GM23338 (cell line): ENCODE measurements at regions not wholly inside any gene's neighbourhood (a gene's known extent, or its start where the extent isn't known, plus 50 kb on each side); places are given as distances from the start of the nearest gene placed in this dataset.

Experiments used
- ATAC-seq: fragments of 200-7000 bp; cut with Tn5 transposase; 3 replicates; pipeline ENCODE4 v1.9.1; 2020
- DNase-seq: peaks from one replicate; pipeline ENCODE4 v3.0.0-alpha.2; 2015; ENCODE audit warnings: low spot score
- H2AFZ ChIP-seq: fragments of 200-600 bp; sonication (generic); 2 replicates; pipeline ENCODE4 v1.8.0; 2016; ENCODE audit warnings: antibody characterized with exemption, mild to moderate bottlenecking, moderate library complexity
- H3F3A ChIP-seq: fragments of 200-600 bp; sonication (generic); replicated peaks from 2 replicates; pipeline ENCODE4 v1.8.0; 2017; ENCODE audit warnings: antibody characterized with exemption, mixed run types, low read depth
- H3K27ac ChIP-seq: fragments of 200-600 bp; sonication (generic); 2 replicates; pipeline ENCODE4 v1.6.1; 2016; ENCODE audit warnings: low read depth
- H3K27me3 ChIP-seq: fragments of 200-600 bp; sonication (generic); 2 replicates; pipeline ENCODE4 v1.8.0; 2016; ENCODE audit warnings: mild to moderate bottlenecking, mixed run types, moderate library complexity; ENCODE audit not compliant: insufficient read depth
- H3K36me3 ChIP-seq: fragments of 200-600 bp; sonication (generic); 2 replicates; pipeline ENCODE4 v1.8.0; 2016; ENCODE audit warnings: mild to moderate bottlenecking; ENCODE audit not compliant: insufficient read depth
- H3K4me1 ChIP-seq: fragments of 200-600 bp; sonication (generic); 2 replicates; pipeline ENCODE4 v1.8.0; 2016; ENCODE audit warnings: mild to moderate bottlenecking, moderate library complexity; ENCODE audit not compliant: insufficient read depth
- H3K4me2 ChIP-seq: fragments of 200-600 bp; sonication (generic); 2 replicates; pipeline ENCODE4 v1.7.1; 2017; ENCODE audit warnings: mixed run types
- H3K4me3 ChIP-seq: fragments of 200-600 bp; sonication (generic); 2 replicates; pipeline ENCODE4 v1.6.1; 2016; ENCODE audit warnings: mixed run types
- H3K79me2 ChIP-seq: fragments of 200-600 bp; sonication (generic); replicated peaks from 2 replicates; pipeline ENCODE4 v1.8.0; 2017; ENCODE audit warnings: mild to moderate bottlenecking; ENCODE audit not compliant: insufficient read depth
- H3K9me2 ChIP-seq: fragments of 200-600 bp; sonication (generic); 2 replicates; pipeline ENCODE4 v1.8.0; 2017; ENCODE audit not compliant: insufficient read depth
- H4K20me1 ChIP-seq: fragments of 200-600 bp; sonication (generic); replicated peaks from 2 replicates; pipeline ENCODE4 v1.8.0; 2017; ENCODE audit warnings: mild to moderate bottlenecking; ENCODE audit not compliant: insufficient read depth
- H3K27ac Mint-ChIP-seq: 2 replicates; pipeline ENCODE4 v1.8.0; 2020; ENCODE audit warnings: inconsistent platforms, mild to moderate bottlenecking, moderate library complexity, mixed read lengths
- H3K27me3 Mint-ChIP-seq: 3 replicates; pipeline ENCODE4 v1.8.0; 2022; ENCODE audit warnings: low read depth, mild to moderate bottlenecking, moderate library complexity, mixed read lengths, inconsistent platforms; ENCODE audit not compliant: insufficient read depth, poor library complexity
- H3K36me3 Mint-ChIP-seq: 3 replicates; pipeline ENCODE4 v1.8.0; 2021; ENCODE audit warnings: low read depth, mild to moderate bottlenecking, inconsistent platforms, moderate library complexity, mixed read lengths
- H3K4me1 Mint-ChIP-seq: 3 replicates; pipeline ENCODE4 v1.8.0; 2020; ENCODE audit warnings: mild to moderate bottlenecking, inconsistent platforms, mixed read lengths
- H3K4me3 Mint-ChIP-seq: 3 replicates; pipeline ENCODE4 v1.8.0; 2021; ENCODE audit warnings: moderate library complexity, mild to moderate bottlenecking, inconsistent platforms, mixed read lengths
- H3K9me3 Mint-ChIP-seq: 3 replicates; pipeline ENCODE4 v1.8.0; 2020; ENCODE audit warnings: moderate library complexity, mild to moderate bottlenecking, inconsistent platforms, mixed read lengths
- CREB1 ChIP-seq: fragments of 250-450 bp; sonication (Bioruptor Pico); IDR thresholded peaks from 2 replicates; pipeline ENCODE4 v1.5.0; 2020; ENCODE audit warnings: low read depth, mild to moderate bottlenecking, moderate library complexity
- EZH2 ChIP-seq: fragments of 200-600 bp; sonication (generic); IDR thresholded peaks from one replicate; pipeline ENCODE4 v1.8.0; 2017; ENCODE audit warnings: antibody characterized with exemption, mild to moderate bottlenecking, low read depth; ENCODE audit not compliant: unreplicated experiment
- EZH2phosphoT487 ChIP-seq: fragments of 200-600 bp; sonication (generic); IDR thresholded peaks from one replicate; pipeline ENCODE4 v1.8.1; 2018; ENCODE audit warnings: antibody characterized with exemption; ENCODE audit not compliant: unreplicated experiment
- JUNB ChIP-seq: IDR thresholded peaks from one replicate; pipeline ENCODE4 v1.6.1; 2016; ENCODE audit warnings: antibody characterized with exemption; ENCODE audit not compliant: unreplicated experiment
- NANOG ChIP-seq: IDR thresholded peaks from 2 replicates; pipeline ENCODE4 v1.6.1; 2016; ENCODE audit warnings: antibody characterized with exemption, borderline replicate concordance
- POLR2AphosphoS5 ChIP-seq: IDR thresholded peaks from 2 replicates; pipeline ENCODE4 v1.6.1; 2016; ENCODE audit warnings: antibody characterized with exemption, low read depth
- STAT1 ChIP-seq: IDR thresholded peaks from one replicate; pipeline ENCODE4 v1.6.1; 2016; ENCODE audit warnings: antibody characterized with exemption; ENCODE audit not compliant: unreplicated experiment
- ZNF114 ChIP-seq: fragments of 250-450 bp; sonication (Bioruptor Pico); IDR thresholded peaks from 2 replicates; pipeline ENCODE4 v1.5.0; 2020; ENCODE audit warnings: mild to moderate bottlenecking, moderate library complexity
- ZNF331 ChIP-seq: fragments of 250-450 bp; sonication (Bioruptor Pico); IDR thresholded peaks from 2 replicates; pipeline ENCODE4 v1.5.0; 2020; ENCODE audit warnings: low read depth, mild to moderate bottlenecking, moderate library complexity
- TF ChIP-seq, protein P1 (sequence below): fragments of 250-450 bp; sonication (Bioruptor Pico); IDR thresholded peaks from 2 replicates; pipeline ENCODE4 v1.5.0; 2020; ENCODE audit warnings: mild to moderate bottlenecking, moderate library complexity
- TF ChIP-seq, protein P2 (sequence below), 2 experiments: fragments of 200-600 bp in 1 of 2; sonication (generic) in 1 of 2; conservative IDR thresholded peaks; 2 replicates each; pipeline versions ENCODE4 v1.5.1 to v1.6.1; 2016 to 2017; ENCODE audit warnings: antibody characterized with exemption in 2 of 2, low read depth in 2 of 2, mild to moderate bottlenecking in 2 of 2, moderate library complexity in 1 of 2
- TF ChIP-seq, protein P3 (sequence below): IDR thresholded peaks from one replicate; pipeline ENCODE4 v1.6.1; 2018; ENCODE audit warnings: antibody characterized with exemption; ENCODE audit not compliant: unreplicated experiment
- TF ChIP-seq, protein P4 (sequence below): IDR thresholded peaks from 2 replicates; pipeline ENCODE4 v1.6.1; 2016; ENCODE audit warnings: antibody characterized with exemption

DNA sequence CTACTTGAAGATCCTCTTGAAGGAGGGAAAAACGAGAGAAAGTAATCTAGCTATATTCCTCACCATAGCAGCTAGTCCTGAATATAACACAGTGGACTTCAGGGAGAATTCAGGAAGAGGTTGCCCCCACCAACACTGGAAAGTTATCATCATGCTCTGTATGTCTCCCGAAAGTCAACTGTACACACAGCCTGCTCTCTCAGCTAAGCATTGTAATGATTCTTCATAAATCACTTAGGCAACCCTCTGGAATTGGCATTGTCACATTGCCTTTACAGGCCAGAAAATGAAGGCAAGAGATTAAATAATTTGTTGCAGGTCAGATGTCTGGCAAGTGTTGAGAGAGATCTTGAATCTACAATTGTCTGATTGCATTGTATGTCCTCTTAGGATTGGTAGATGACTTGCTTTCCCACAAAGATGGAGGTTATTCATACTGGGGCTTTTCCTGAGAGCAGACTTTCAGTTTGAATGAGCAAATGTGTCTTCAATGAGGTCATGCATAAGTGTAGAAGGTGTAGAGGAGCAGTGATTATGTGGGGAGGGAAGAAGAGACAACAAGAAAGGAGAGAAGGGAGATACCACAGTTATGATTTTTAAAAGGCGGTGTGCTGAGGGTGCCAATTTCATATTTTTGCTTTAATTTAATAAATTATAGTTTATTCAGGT lies 667.2 kb downstream of the DCDC2C start:
- DNase-seq, result no peak
- no peak for ATAC-seq

More for the DNA sequence above, 667.2 kb downstream of the DCDC2C start:
- no peak overlapping the region for H3K4me2 ChIP-seq
- no peak overlapping the region for H3K27ac ChIP-seq
- no peaks in the 10 kb centered on the region for H4K20me1 ChIP-seq
- H3K27me3 Mint-ChIP-seq, result peaks cover 2% of the 10 kb centered on the region
- peaks cover 27% of the 10 kb centered on the region for H3K36me3 Mint-ChIP-seq
- peaks cover 75% of the 10 kb centered on the region for H3K9me3 Mint-ChIP-seq
- peaks cover under 1% of the 10 kb centered on the region; the same call in 1 of the 2 replicates for H3K36me3 ChIP-seq
- H3F3A ChIP-seq, result no peaks in the 10 kb centered on the region
- H2AFZ ChIP-seq, result no peak overlapping the region
- H3K4me1 ChIP-seq, result no peaks in the 10 kb centered on the region
- no peak overlapping the region for H3K4me3 Mint-ChIP-seq
- peaks cover 5% of the 10 kb centered on the region; the same call in 1 of the 2 replicates for H3K9me2 ChIP-seq
- H3K27me3 ChIP-seq, result no peaks in the 10 kb centered on the region
- H3K27ac Mint-ChIP-seq, result no peak overlapping the region
- no peak overlapping the region for H3K4me3 ChIP-seq
- no peak for TF ChIP-seq EZH2phosphoT487
- no peak for TF ChIP-seq JUNB
- TF ChIP-seq, protein P1, sequence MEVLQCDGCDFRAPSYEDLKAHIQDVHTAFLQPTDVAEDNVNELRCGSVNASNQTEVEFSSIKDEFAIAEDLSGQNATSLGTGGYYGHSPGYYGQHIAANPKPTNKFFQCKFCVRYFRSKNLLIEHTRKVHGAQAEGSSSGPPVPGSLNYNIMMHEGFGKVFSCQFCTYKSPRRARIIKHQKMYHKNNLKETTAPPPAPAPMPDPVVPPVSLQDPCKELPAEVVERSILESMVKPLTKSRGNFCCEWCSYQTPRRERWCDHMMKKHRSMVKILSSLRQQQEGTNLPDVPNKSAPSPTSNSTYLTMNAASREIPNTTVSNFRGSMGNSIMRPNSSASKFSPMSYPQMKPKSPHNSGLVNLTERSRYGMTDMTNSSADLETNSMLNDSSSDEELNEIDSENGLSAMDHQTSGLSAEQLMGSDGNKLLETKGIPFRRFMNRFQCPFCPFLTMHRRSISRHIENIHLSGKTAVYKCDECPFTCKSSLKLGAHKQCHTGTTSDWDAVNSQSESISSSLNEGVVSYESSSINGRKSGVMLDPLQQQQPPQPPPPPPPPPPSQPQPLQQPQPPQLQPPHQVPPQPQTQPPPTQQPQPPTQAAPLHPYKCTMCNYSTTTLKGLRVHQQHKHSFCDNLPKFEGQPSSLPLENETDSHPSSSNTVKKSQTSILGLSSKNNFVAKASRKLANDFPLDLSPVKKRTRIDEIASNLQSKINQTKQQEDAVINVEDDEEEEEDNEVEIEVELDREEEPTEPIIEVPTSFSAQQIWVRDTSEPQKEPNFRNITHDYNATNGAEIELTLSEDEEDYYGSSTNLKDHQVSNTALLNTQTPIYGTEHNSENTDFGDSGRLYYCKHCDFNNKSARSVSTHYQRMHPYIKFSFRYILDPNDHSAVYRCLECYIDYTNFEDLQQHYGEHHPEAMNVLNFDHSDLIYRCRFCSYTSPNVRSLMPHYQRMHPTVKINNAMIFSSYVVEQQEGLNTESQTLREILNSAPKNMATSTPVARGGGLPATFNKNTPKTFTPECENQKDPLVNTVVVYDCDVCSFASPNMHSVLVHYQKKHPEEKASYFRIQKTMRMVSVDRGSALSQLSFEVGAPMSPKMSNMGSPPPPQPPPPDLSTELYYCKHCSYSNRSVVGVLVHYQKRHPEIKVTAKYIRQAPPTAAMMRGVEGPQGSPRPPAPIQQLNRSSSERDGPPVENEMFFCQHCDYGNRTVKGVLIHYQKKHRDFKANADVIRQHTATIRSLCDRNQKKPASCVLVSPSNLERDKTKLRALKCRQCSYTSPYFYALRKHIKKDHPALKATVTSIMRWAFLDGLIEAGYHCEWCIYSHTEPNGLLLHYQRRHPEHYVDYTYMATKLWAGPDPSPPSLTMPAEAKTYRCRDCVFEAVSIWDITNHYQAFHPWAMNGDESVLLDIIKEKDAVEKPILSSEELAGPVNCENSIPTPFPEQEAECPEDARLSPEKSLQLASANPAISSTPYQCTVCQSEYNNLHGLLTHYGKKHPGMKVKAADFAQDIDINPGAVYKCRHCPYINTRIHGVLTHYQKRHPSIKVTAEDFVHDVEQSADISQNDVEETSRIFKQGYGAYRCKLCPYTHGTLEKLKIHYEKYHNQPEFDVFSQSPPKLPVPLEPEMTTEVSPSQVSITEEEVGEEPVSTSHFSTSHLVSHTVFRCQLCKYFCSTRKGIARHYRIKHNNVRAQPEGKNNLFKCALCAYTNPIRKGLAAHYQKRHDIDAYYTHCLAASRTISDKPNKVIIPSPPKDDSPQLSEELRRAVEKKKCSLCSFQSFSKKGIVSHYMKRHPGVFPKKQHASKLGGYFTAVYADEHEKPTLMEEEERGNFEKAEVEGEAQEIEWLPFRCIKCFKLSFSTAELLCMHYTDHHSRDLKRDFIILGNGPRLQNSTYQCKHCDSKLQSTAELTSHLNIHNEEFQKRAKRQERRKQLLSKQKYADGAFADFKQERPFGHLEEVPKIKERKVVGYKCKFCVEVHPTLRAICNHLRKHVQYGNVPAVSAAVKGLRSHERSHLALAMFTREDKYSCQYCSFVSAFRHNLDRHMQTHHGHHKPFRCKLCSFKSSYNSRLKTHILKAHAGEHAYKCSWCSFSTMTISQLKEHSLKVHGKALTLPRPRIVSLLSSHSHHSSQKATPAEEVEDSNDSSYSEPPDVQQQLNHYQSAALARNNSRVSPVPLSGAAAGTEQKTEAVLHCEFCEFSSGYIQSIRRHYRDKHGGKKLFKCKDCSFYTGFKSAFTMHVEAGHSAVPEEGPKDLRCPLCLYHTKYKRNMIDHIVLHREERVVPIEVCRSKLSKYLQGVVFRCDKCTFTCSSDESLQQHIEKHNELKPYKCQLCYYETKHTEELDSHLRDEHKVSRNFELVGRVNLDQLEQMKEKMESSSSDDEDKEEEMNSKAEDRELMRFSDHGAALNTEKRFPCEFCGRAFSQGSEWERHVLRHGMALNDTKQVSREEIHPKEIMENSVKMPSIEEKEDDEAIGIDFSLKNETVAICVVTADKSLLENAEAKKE, result no peak
- TF ChIP-seq EZH2, result no peak
- TF ChIP-seq, protein P2, sequence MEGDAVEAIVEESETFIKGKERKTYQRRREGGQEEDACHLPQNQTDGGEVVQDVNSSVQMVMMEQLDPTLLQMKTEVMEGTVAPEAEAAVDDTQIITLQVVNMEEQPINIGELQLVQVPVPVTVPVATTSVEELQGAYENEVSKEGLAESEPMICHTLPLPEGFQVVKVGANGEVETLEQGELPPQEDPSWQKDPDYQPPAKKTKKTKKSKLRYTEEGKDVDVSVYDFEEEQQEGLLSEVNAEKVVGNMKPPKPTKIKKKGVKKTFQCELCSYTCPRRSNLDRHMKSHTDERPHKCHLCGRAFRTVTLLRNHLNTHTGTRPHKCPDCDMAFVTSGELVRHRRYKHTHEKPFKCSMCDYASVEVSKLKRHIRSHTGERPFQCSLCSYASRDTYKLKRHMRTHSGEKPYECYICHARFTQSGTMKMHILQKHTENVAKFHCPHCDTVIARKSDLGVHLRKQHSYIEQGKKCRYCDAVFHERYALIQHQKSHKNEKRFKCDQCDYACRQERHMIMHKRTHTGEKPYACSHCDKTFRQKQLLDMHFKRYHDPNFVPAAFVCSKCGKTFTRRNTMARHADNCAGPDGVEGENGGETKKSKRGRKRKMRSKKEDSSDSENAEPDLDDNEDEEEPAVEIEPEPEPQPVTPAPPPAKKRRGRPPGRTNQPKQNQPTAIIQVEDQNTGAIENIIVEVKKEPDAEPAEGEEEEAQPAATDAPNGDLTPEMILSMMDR (conservative IDR thresholded peaks at IDR 0.05; ENCODE audit: low read depth in 2 of 2), result no peak
- TF ChIP-seq, protein P3, sequence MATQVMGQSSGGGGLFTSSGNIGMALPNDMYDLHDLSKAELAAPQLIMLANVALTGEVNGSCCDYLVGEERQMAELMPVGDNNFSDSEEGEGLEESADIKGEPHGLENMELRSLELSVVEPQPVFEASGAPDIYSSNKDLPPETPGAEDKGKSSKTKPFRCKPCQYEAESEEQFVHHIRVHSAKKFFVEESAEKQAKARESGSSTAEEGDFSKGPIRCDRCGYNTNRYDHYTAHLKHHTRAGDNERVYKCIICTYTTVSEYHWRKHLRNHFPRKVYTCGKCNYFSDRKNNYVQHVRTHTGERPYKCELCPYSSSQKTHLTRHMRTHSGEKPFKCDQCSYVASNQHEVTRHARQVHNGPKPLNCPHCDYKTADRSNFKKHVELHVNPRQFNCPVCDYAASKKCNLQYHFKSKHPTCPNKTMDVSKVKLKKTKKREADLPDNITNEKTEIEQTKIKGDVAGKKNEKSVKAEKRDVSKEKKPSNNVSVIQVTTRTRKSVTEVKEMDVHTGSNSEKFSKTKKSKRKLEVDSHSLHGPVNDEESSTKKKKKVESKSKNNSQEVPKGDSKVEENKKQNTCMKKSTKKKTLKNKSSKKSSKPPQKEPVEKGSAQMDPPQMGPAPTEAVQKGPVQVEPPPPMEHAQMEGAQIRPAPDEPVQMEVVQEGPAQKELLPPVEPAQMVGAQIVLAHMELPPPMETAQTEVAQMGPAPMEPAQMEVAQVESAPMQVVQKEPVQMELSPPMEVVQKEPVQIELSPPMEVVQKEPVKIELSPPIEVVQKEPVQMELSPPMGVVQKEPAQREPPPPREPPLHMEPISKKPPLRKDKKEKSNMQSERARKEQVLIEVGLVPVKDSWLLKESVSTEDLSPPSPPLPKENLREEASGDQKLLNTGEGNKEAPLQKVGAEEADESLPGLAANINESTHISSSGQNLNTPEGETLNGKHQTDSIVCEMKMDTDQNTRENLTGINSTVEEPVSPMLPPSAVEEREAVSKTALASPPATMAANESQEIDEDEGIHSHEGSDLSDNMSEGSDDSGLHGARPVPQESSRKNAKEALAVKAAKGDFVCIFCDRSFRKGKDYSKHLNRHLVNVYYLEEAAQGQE, result no peak
- TF ChIP-seq NANOG, result no peak
- TF ChIP-seq CREB1, result no peak
- TF ChIP-seq ZNF114, result no peak
- no peak for TF ChIP-seq ZNF331
- no peak for TF ChIP-seq STAT1
- TF ChIP-seq, protein P4, sequence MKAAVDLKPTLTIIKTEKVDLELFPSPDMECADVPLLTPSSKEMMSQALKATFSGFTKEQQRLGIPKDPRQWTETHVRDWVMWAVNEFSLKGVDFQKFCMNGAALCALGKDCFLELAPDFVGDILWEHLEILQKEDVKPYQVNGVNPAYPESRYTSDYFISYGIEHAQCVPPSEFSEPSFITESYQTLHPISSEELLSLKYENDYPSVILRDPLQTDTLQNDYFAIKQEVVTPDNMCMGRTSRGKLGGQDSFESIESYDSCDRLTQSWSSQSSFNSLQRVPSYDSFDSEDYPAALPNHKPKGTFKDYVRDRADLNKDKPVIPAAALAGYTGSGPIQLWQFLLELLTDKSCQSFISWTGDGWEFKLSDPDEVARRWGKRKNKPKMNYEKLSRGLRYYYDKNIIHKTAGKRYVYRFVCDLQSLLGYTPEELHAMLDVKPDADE, result no peak
- TF ChIP-seq POLR2AphosphoS5, result no peak
- H3K79me2 ChIP-seq, result no peaks in the 10 kb centered on the region
- no peaks in the 10 kb centered on the region for H3K4me1 Mint-ChIP-seq
